Fibroblast of mammary gland (primary cell): ENCODE measurements at regions not wholly inside any gene's neighbourhood (a gene's known extent, or its start where the extent isn't known, plus 50 kb on each side); places are given as distances from the start of the nearest gene placed in this dataset.

ENCODE experiments used
- DNase-seq: peaks from one replicate; pipeline ENCODE4 v3.0.0-alpha.2; 2010; ENCODE audit warnings: low read depth
- H3K4me3 ChIP-seq: 2 replicates; pipeline ENCODE4 v1.5.1; 2011; ENCODE audit warnings: low read depth, mild to moderate bottlenecking, low read length, moderate library complexity; ENCODE audit not compliant: control insufficient read depth
- CTCF ChIP-seq: conservative IDR thresholded peaks from 2 replicates; pipeline ENCODE4 v1.5.1; 2011; ENCODE audit warnings: low read depth, low read length, inconsistent platforms; ENCODE audit not compliant: control insufficient read depth, insufficient read depth

- no peak for DNase-seq
- no peak overlapping the region for H3K4me3 ChIP-seq
- no peak for TF ChIP-seq CTCF
Measured at GRCh38 chr22:48883211-48883960, 944.3 kb downstream of the BRD1 start.

GRCh38 chr22:48882636-48883200, 945.0 kb downstream of the BRD1 start:
- no peak for TF ChIP-seq CTCF
- no peak overlapping the region for H3K4me3 ChIP-seq
- no peak for DNase-seq

GRCh38 chr22:48881326-48881980, 946.2 kb downstream of the BRD1 start:
- no peak for TF ChIP-seq CTCF
- no peak overlapping the region for H3K4me3 ChIP-seq
- no peak for DNase-seq

GRCh38 chr22:48880749-48881148, 946.9 kb downstream of the BRD1 start:
- no peak overlapping the region for H3K4me3 ChIP-seq
- no peak for DNase-seq
- no peak for TF ChIP-seq CTCF

- no peak for TF ChIP-seq CTCF
Measured at GRCh38 chr22:48876951-48877350, 950.7 kb downstream of the BRD1 start.

GRCh38 chr22:48874956-48875355, 952.7 kb downstream of the BRD1 start:
- no peak for TF ChIP-seq CTCF
- no peak for DNase-seq
- H3K4me3 ChIP-seq = no peak overlapping the region

More at GRCh38 chr22:48876951-48877350, 950.7 kb downstream of the BRD1 start:
- H3K4me3 ChIP-seq = no peak overlapping the region
- no peak for DNase-seq
